ENCODE measurements at regions not wholly inside any gene's neighbourhood (a gene's known extent, or its start where the extent isn't known, plus 50 kb on each side); places are given as distances from the start of the nearest gene placed in this dataset.

GRCh38 chr1:64337926-64338325 lies 132.0 kb upstream of the CACHD1 start:
- TF ChIP-seq POLR2A (IDR thresholded peaks at IDR 0.05) (no peak), CTCF (IDR thresholded peaks at IDR 0.05) (no peak), POLR2AphosphoS5 (IDR thresholded peaks at IDR 0.05) (no peak), EP300 (IDR thresholded peaks at IDR 0.05) (no peak)
- H3K9me3 ChIP-seq, result no peaks in the 10 kb centered on the region
- no peak overlapping the region for H3K4me3 ChIP-seq
- DNase-seq, result no peak
- no peaks in the 10 kb centered on the region for H3K4me1 ChIP-seq
- intact Hi-C loops (cut with DNase I; ENCODE audit: low total_unique reads), result no loop called here
- no peaks in the 10 kb centered on the region for H3K36me3 ChIP-seq
- H3K27ac ChIP-seq, result no peak overlapping the region
- WGBS, 5 donors, result 56 to 71% (median 63%) methylated on average over 4 of the region's 4 CpGs
- H3K27me3 ChIP-seq, result no peaks in the 10 kb centered on the region

- no peak overlapping the region for H3K4me3 ChIP-seq
- peaks cover 0 to 4% (median 0%) of the 10 kb centered on the region in 4 donors for H3K4me1 ChIP-seq
- no peak for DNase-seq
- H3K36me3 ChIP-seq, result no peaks in the 10 kb centered on the region
- no peaks in the 10 kb centered on the region for H3K9me3 ChIP-seq
- intact Hi-C loops (cut with DNase I; ENCODE audit: low total_unique reads), result no loop called here
- no peaks in the 10 kb centered on the region for H3K27me3 ChIP-seq
- no peak for TF ChIP-seq POLR2A (IDR thresholded peaks at IDR 0.05)
- no peak for TF ChIP-seq POLR2AphosphoS5 (IDR thresholded peaks at IDR 0.05)
- TF ChIP-seq CTCF (IDR thresholded peaks at IDR 0.05), result no peak
- TF ChIP-seq EP300 (IDR thresholded peaks at IDR 0.05), result no peak
- WGBS, 5 donors, result 82 to 98% (median 97%) methylated on average over 2 of the region's 2 CpGs
- H3K27ac ChIP-seq, result no peak overlapping the region
Measured at GRCh38 chr1:64340361-64340760, 129.6 kb upstream of the CACHD1 start.

- peak in 1 of 2 donors; percentile 26 for DNase-seq
Measured at GRCh38 chr1:64343105-64343822, 126.7 kb upstream of the CACHD1 start.

GRCh38 chr1:64343823-64344190 lies 126.1 kb upstream of the CACHD1 start:
- Histone ChIP-seq H3K4me1 (peaks cover 0 to 4% (median 0%) of the 10 kb centered on the region in 4 donors), H3K9me3 (no peaks in the 10 kb centered on the region), H3K4me3 (no peak overlapping the region), H3K36me3 (no peaks in the 10 kb centered on the region), H3K27me3 (no peaks in the 10 kb centered on the region), H3K27ac (no peak overlapping the region)
- DNase-seq, result no peak
- intact Hi-C loops (cut with DNase I; ENCODE audit: low total_unique reads), result no loop called here
- WGBS, 5 donors, result 41 to 62% (median 56%) methylated on average over 3 of the region's 3 CpGs
- TF ChIP-seq POLR2AphosphoS5 (IDR thresholded peaks at IDR 0.05) (no peak), CTCF (IDR thresholded peaks at IDR 0.05) (no peak), POLR2A (IDR thresholded peaks at IDR 0.05) (no peak), EP300 (IDR thresholded peaks at IDR 0.05) (no peak)

More at GRCh38 chr1:64343105-64343822, 126.7 kb upstream of the CACHD1 start:
- H3K27ac ChIP-seq, result no peak overlapping the region
- intact Hi-C loops (cut with DNase I; ENCODE audit: low total_unique reads), result no loop called here
- 55 to 64% (median 60%) methylated on average over 6 of the region's 6 CpGs for WGBS, 5 donors
- H3K27me3 ChIP-seq, result no peaks in the 10 kb centered on the region
- no peak for TF ChIP-seq EP300 (IDR thresholded peaks at IDR 0.05)
- peak in 1 of 3 donors; percentile 52 for TF ChIP-seq POLR2AphosphoS5 (IDR thresholded peaks at IDR 0.05)
- no peak for TF ChIP-seq CTCF (IDR thresholded peaks at IDR 0.05)
- peaks cover 0 to 4% (median 0%) of the 10 kb centered on the region in 4 donors for H3K4me1 ChIP-seq
- no peaks in the 10 kb centered on the region for H3K9me3 ChIP-seq
- H3K4me3 ChIP-seq, result no peak overlapping the region
- no peaks in the 10 kb centered on the region for H3K36me3 ChIP-seq

Measured in stomach (tissue), 8 donors.